ENCODE measurements at regions not wholly inside any gene's neighbourhood (a gene's known extent, or its start where the extent isn't known, plus 50 kb on each side); places are given as distances from the start of the nearest gene placed in this dataset.
A peak's percentile ranks its signal among the peaks of the same experiment; 100 is the strongest.

DNA sequence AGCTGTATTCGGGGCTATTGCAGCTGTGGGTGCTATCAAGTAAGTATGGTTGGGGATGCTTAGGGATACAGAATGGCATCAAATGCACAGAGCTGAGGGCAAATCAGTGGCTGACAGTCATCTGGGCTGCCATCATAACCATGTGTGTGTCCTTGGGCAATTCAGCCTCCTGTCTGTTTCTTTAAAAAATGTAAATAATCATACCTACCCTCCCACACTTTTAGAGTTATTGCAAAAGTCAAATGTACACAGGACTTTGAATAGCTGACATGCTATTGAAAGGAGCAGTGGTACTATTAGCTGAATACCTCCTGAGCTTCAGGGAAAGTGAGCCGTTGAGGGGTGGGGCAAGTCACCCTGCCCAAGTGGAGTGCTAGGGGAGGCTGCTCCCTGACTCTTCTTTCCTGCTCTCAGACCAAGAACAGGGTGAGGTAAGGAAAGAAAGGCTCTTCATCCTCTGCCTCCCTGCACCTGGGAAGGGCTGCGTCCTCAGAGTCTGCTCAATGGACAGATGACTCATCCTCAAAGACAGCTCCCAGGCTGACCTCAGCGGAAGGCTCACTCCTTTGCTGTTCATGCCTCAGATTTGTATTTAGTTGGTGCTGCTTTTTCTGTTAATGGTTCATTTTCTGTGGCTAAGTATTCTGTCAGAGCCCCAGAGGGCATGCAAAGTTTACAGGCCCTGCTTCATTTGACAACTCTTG lies 54.9 kb upstream of the BZW1 start (continued):
- TF ChIP-seq KIAA2018 (CRISPR knock-in tag; IDR thresholded peaks at IDR 0.05; ENCODE audit: borderline replicate concordance) (no peak), TIGD3 (CRISPR knock-in tag; IDR thresholded peaks at IDR 0.05; ENCODE audit: borderline replicate concordance) (no peak), ARID4A (CRISPR knock-in tag; IDR thresholded peaks at IDR 0.05; ENCODE audit: borderline replicate concordance) (peak; percentile 75), HMGA1 (CRISPR knock-in tag; conservative IDR thresholded peaks at IDR 0.05) (no peak), USF2 (IDR thresholded peaks at IDR 0.05; ENCODE audit: low read depth, low read length) (no peak), USF2 (CRISPR knock-in tag; IDR thresholded peaks at IDR 0.05; ENCODE audit: borderline replicate concordance) (no peak), ZNF317 (CRISPR knock-in tag; IDR thresholded peaks at IDR 0.05) (peak; percentile 59), MTA3 (CRISPR knock-in tag; IDR thresholded peaks at IDR 0.05) (no peak), HHEX (CRISPR knock-in tag; IDR thresholded peaks at IDR 0.05) (peak; percentile 76), ZNF652 (CRISPR knock-in tag; IDR thresholded peaks at IDR 0.05; ENCODE audit: borderline replicate concordance, low read depth) (0 out of 2 replicates have a peak, but pooled peaks have one; percentile 25), FOXA1 (IDR thresholded peaks at IDR 0.05) (peak; percentile 86), FOXA1 (CRISPR knock-in tag; IDR thresholded peaks at IDR 0.05) (peak; percentile 97), TOE1 (CRISPR knock-in tag; IDR thresholded peaks at IDR 0.05) (peak; percentile 74; the same call in 1 of the 2 replicates)

All from HepG2 (cell line).